Germinal center (tissue), 1 donor: ENCODE measurements at regions not wholly inside any gene's neighbourhood (a gene's known extent, or its start where the extent isn't known, plus 50 kb on each side); places are given as distances from the start of the nearest gene placed in this dataset.

Experiments
- DNase-seq: peaks from one replicate; pipeline ENCODE4 v3.0.0; 2012; ENCODE audit warnings: mixed read lengths, low spot score

GRCh38 chr3:144142151-144142840, 170.7 kb downstream of the DIPK2A start:
- no peak for DNase-seq

GRCh38 chr3:144148356-144148755, 176.7 kb downstream of the DIPK2A start:
- no peak for DNase-seq

GRCh38 chr3:144151983-144152382, 180.4 kb downstream of the DIPK2A start:
- DNase-seq: no peak

- DNase-seq: no peak
These were observed 189.0 kb downstream of the DIPK2A start for GRCh38 chr3:144160627-144161026.

- DNase-seq: no peak
These were observed 190.4 kb downstream of the DIPK2A start for GRCh38 chr3:144162042-144162441.

- DNase-seq: no peak
These were observed 192.7 kb downstream of the DIPK2A start for GRCh38 chr3:144164352-144164751.

- no peak for DNase-seq
These were observed 193.9 kb downstream of the DIPK2A start for GRCh38 chr3:144165482-144165881.

GRCh38 chr3:144167634-144168033, 196.0 kb downstream of the DIPK2A start:
- DNase-seq: no peak

DNA sequence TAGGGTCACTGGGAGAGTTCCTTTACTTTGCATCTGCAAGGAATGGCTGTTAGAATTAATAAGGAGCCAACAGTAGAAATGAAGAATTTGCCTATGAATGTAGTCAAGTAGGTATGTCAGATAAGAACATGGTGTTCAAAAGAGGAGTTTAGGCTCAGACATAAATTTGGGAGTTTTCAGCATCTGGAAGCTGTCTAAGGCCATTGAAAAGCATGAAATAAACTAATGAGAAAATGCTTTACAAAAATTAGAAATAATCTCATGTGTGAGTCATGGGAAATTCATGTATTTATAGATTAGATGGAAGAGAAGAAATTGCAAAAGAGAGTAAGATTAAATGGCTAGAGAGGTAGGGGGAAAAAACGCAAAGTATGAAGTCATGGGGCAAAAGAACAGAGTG, 201.9 kb downstream of the DIPK2A start:
- no peak for DNase-seq

DNA sequence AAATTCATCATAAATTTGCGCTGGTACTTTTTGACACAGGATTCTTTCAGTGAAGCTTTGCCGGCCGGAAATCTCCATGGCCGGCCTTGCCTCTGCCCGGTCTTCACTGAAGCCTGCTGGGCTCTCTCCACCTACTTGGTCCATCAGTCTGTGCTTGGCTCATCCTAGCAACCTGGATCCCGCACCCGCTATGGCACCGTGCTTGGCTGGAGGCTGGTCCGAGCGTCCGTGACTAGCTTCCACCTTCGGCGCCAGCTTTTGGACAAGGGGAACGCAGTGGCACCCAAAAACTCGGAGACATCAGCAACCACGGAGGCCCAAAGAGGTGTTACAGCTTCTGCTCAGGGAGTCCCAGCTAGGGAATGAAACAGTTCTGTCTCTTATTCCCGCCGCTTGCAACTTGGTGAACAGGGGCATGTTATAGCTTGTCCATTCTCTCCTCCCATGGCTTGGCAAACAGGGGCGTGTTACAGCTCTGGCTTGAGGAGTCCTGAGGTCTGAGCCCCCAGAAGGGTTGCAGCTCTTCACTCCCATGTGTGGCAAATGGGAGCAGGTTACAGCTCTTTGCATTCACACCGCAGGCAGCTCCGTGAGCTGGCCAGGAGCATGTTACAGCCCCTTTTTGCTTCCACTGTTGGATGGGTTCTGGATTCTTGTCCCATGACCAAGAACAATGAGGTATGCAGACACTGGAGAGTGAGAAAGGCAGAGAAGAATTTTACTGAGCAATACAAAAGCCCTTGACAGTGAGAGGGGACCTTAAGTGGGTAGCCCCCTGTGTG, 204.2 kb downstream of the DIPK2A start:
- no peak for DNase-seq

DNA sequence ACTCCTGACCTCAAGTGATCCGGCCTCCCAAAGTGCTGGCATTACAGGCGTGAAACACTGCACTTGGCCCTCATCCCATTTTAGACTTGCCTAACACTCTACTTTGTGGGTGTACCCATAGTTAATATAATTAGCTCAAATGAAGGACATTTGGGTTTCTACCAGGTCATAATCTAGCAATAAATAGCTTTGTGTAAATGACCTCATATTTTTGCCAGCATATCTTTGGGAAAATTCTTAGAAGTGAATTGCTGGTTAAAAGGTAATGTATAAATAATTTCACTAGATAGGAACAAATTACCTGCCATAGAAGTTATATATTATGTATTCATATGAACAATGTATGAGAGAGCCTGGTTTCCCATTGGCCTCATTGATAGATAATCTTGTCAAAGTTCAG, 206.0 kb downstream of the DIPK2A start:
- DNase-seq: no peak

DNA sequence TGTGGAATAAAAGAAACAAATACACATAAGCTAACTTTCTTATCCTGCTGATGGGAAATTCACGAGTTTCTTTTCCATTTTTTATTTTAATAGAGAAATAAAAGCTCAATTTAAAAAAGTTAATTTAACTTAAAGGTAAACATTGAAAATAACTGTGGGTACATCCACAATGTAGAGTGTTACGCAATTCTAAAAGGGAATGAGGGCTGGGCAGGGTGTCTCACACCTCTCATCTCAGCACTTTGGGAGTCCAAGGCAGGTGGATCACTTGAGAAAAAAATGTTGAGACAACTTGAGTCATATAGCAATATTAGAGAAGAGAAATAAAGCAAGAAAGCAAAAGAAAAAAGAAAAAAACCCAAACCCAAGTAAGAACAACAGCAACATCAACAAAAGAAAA, 207.0 kb downstream of the DIPK2A start:
- DNase-seq: no peak

- DNase-seq: no peak
These were observed 209.4 kb downstream of the DIPK2A start for GRCh38 chr3:144181062-144181461.

GRCh38 chr3:144182501-144182900, 210.9 kb downstream of the DIPK2A start:
- DNase-seq: no peak

- no peak for DNase-seq
These were observed 213.7 kb downstream of the DIPK2A start for GRCh38 chr3:144185276-144185675.

- no peak for DNase-seq
These were observed 216.0 kb downstream of the DIPK2A start for GRCh38 chr3:144187531-144188210.

DNA sequence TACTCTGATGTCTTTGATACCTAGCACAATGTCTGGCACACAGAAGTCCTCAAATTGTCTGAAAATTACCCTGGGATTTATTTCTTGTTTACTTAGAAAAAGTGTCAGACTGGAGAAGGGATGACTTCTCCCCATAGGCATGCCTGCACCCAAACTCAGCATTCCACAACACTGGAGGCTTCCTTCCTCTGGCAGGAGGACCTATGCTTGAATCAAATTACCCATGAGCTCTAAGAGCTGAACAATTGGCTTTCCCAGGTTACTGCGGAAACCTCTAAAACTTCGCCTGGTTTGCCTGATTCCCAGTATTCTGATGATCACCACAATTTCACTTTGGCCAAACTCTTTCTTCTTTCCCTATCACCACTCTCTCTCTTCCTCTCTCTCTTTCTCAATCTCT, 217.4 kb downstream of the DIPK2A start:
- no peak for DNase-seq

DNA sequence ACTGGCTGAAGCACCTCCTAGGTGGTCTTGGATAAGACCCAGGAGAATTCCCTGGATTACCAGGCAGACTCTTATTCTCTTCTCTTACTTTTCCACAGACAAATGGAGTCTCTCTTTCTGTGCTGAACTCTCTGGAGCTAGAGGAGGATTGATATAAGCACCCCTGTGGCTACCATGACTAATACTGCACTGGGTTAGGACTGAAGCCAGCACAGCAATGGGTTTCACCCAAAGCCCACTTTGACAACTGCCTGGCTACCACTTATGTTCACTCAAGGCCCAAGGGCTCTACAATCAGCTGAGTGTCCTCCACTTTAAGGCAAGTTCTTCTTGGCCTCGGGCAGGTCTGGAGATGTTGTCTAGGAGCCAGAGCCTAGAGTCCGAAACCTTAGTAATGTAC, 225.5 kb downstream of the DIPK2A start:
- DNase-seq: no peak

DNA sequence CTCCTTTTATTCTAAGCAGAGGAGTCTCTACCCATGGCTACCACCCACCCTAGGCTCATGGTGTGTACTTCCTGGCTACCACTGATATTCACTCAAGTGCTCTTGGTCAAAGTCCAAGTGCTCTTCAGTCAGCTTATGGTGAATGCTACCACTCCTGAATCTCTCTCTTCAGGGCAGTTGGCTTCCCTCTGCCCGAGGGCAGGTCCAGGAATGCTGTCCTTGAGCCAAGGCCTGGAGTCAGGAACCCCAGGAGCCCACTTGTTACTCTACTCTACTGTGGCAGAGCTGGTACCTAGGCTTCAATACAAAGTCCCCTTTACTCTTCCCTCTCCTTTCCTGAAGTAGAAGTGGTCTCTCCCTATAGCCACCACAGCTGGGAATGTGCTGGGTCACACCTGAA, 226.0 kb downstream of the DIPK2A start:
- DNase-seq: no peak

- no peak for DNase-seq
These were observed 228.4 kb downstream of the DIPK2A start for GRCh38 chr3:144200004-144200403.

GRCh38 chr3:144200466-144200865, 228.8 kb downstream of the DIPK2A start:
- no peak for DNase-seq

- DNase-seq: no peak
These were observed 250.1 kb downstream of the DIPK2A start for GRCh38 chr3:144221761-144222160.

- DNase-seq: no peak
These were observed 257.7 kb downstream of the DIPK2A start for GRCh38 chr3:144229330-144229729.
